NCI-H1105 treated with DMSO at 0.1 percent for 48 hours (cell line): ENCODE measurements at regions not wholly inside any gene's neighbourhood (a gene's known extent, or its start where the extent isn't known, plus 50 kb on each side); places are given as distances from the start of the nearest gene placed in this dataset.
A peak's percentile ranks its signal among the peaks of the same experiment; 100 is the strongest.
"Not testable (repeated sequence)": the region's sequence is repeated elsewhere in the genome, so short reads cannot be mapped to it uniquely, and the experiment has no call there.

Experiments used
- DNase-seq: peaks from one replicate; lab custom pipeline; 2025; lab: John Stamatoyannopoulos, UW

- no peak for DNase-seq
Observed at GRCh38 chrX:110965409-110966090, 130.4 kb upstream of the PAK3 start.

GRCh38 chrX:110964786-110965185, 131.2 kb upstream of the PAK3 start:
- DNase-seq, result peak; percentile 72

DNA sequence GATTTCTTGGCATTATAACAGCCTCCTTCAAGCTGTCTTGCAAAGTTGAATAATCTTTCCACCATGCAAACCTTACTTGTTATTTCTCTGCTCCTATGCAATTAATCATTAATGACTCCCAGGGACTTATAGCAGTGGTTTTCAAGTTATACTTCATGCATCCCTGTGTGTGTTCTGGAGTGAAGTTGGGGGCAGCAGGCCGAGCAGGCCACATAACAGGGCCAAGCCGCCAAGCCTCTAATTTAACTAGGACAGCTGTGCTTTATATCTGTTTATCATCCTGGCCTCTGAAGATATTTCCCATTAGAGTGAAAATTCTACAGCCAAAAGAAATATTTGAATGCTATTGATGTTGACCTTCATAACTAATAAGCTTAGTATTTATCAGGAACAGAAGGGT, 133.5 kb upstream of the PAK3 start:
- no peak for DNase-seq

DNA sequence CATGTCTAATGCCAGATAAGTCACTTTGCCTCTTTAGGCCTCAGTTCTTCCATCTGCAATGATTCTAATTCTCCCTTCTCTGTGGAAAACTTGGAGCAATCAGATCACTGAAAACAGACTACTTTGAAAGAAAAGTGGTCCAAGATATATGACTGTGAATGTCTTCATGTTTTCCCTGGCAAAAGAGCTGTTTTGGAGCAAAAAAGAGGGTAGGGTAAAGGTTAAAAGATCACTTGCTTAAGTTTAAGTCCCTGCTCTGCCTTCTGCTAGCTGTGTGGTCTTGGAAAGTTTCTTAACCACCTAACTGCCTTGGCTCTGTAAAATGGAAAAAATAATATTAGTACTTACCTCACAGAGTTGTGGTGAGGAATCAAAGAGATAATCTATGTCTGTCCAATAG, 140.3 kb upstream of the PAK3 start:
- no peak for DNase-seq

DNA sequence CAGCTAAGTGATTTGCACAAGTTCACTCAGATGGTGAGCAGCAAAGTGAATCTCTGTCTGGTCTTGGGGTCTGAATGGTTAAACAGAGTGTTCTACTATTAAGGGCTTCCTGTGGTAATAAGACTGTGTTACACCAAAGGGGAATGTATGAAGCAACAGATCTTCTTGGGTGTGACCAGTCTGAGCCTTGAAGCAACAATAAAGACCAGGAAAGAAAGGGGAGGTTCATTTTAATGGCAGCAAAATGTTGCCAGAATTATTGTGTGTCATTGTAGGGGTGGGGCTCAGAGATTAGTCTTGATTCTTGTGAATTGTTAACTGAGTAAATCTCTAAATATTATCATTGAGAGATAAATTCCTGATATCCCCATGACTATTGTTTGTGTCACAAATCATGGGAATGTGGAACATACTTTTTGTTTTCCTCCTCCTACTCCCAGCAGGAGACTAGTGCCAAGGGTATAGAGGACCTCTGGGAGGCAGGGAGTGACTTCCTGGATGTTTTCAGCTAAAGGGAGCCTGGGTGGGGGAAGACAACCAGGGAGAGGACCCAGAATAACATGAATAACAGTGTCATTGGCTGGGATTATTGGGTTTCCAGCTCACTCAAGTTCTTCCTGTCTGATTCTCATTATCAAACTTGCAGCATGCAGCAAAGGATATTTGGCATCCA, 141.4 kb upstream of the PAK3 start:
- DNase-seq, result no peak

GRCh38 chrX:110951472-110952269, 144.3 kb upstream of the PAK3 start:
- no peak for DNase-seq

DNA sequence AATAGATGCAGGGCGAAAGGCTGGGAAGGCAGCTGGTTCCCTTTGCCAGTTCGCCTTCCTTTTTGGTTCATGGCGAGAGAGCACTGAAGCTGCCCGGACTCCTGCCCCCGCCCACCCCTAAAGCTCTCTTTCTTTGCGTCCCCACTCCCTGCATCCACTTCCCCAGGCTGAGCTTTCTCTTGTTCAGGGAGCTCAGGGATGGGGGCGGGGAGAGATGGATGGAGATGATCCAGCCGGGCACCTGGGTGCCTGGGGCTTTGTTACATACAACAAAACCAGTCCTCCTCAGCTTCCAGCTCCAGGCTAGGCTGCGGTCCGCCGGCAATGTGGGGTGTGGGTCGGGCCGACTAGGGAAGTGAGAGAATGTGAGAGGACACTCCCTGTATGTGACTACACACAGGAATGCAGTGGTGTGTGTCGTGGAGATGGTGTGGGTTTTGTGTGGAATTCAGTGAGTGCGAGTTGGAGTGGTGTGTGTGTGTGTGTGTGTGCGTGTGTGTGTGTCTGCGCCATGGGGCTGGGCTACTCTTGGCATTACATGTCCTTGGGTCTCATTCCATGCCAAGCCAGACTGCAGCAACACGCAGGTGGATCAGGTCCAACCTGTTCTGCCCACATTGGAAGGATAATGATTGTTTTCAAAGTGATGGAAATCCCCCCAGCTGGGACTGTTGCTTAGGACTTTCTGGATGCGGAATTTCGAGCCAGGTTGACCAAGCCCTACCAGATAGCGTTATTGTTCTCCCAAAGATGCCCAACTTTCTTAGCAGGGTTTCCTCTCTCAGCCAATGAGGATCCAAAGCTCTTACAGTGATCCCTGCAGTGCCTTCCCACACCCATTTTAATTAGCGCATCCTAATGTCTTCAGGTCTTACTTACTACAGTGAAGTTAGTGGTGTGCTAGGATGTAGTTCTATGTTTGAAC, 149.4 kb upstream of the CHRDL1 start:
- peak; percentile 57 for DNase-seq

- DNase-seq, result peak; percentile 57
Observed at GRCh38 chrX:110944311-110944750, 148.7 kb upstream of the CHRDL1 start.

- no peak for DNase-seq
Observed at GRCh38 chrX:110941906-110942305, 146.3 kb upstream of the CHRDL1 start.

- DNase-seq, result no peak
Observed at GRCh38 chrX:110938977-110939732, 143.5 kb upstream of the CHRDL1 start.

DNA sequence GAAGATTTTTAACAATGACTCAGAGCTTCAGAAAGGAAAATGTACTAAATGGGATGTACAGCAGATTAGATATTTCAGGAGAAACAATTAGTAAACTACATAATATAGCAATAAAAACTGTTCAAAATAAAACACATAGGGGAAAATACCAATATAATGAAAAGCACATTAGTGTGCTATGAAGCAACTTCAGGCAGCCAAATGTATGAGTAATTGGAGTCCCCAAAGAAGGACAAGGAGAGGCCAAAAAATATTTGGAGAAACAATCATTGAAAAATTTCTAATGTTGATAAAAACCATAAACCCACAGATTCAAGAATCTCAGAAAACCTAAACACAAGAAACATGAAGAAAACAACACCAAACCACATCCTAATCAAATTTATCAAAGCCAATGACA, 129.3 kb upstream of the CHRDL1 start:
- DNase-seq, result no peak

DNA sequence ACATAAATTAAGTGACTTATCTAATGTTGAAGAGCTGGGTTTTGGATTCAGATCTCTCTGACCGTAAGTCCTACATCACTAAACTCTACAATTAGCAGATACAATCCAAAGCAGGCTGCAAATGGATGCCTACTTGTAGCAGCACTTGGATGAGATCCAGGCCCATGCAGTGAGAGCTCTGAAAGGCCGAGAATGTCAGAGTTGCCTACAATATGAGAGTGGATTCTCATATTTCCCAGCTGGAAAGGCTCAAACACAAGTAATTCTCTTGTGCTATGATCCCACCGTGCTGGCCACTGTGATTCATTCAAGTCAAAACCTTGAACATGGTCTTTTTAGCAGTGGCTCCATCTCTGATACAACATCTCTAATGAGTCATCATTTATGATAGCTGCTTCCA, 125.4 kb upstream of the CHRDL1 start:
- DNase-seq, result peak; percentile 24

GRCh38 chrX:110915570-110915969, 120.0 kb upstream of the CHRDL1 start:
- no peak for DNase-seq

GRCh38 chrX:110915111-110915510, 119.5 kb upstream of the CHRDL1 start:
- no peak for DNase-seq

DNA sequence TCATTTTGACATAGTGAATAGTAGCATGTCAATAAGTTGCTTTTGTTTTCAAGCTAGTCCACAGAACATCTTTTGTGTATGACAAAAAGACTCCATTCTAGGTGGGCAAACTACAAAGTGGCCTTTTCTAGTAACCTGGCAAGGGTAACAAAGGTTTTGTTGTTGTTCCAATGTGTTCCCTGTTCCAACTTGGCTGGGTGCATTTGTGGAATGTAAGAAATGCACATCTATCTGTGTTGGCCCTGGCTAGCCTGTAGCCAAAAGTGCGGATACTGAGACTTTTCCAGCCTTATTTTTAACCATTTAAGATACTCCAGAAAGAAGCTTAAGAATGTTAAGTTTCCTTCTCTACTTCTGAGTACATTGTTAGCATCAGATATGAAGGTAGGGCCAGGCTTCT, 118.7 kb upstream of the CHRDL1 start:
- no peak for DNase-seq

DNA sequence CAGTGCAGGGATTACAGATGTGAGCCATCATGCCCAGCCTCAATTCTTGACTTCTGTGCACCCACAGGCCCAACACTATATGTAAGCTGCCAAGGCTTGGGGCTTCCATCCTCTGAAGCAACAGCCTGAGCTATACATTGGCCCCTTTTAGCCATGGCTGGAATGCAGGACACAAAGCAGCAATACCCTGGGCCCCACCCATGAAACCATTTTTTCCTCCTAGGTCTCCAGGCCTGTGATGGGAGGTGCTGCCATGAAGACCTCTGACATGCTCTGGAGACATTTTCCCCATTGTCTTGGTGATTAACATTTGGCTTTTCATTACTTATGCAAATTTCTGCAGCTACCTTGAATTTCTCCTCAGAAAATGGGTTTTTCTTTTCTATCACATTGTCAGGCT, 109.1 kb upstream of the CHRDL1 start:
- DNase-seq, result not testable (repeated sequence)

DNA sequence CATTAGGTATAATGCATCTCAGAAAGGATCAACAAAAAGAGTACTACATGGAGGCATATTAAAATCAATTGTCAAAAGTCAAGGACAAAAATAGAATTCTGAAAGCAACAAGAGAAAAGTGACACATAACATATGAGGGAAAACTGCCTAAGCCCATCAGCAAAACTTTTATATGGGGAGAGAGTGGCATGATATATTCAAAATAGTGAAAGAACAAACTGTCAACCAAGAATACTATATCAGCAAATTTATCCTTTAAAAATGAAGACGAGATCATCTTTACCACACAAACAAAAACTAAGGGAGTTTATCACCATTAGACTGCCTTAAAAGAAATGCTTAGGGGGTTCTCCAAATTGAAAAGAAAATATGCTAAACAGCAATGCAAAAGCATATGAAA, 86.4 kb upstream of the CHRDL1 start:
- DNase-seq, result no peak

GRCh38 chrX:110877326-110877725, 81.7 kb upstream of the CHRDL1 start:
- DNase-seq, result no peak

DNA sequence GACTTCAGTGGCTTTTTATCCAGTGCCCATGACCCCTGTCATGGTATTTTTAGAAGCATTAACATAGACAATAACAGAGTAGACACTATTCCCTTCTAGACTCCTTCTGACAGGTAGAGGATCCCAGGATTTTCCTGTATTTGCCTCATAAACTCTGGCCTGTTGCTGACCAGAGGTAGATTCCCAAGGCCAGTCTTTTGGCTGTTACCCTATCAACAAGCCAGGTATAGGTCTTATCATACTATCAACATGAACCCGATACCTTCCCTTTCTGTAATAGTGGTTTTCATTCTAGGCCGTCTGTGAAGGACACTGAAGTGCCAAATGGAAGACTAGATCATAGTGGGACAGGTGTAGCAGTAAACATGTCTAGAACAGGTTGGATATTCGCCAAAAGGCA, 76.2 kb upstream of the CHRDL1 start:
- no peak for DNase-seq

DNA sequence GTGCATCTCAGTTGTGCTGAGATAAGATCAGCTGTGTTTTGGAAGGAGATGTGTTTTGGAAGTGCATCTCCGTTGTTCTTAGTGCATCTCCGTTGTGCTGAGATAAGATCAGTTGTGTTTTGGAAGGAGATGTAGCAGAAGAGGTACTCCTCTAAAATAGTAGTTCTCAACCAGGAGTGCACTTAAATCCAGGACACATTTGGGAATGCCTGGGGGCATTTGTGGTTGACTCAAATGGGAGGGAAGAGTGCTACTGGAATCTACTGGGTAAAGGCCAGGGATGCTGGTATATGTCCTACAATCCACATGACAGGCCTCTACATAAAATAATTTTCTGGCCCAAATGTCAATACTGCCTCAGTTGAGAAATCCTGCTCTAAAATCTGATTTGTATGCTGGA, 70.8 kb upstream of the CHRDL1 start:
- no peak for DNase-seq

- no peak for DNase-seq
Observed at GRCh38 chrX:110863883-110864282, 68.3 kb upstream of the CHRDL1 start.
